ENCODE measurements at regions not wholly inside any gene's neighbourhood (a gene's known extent, or its start where the extent isn't known, plus 50 kb on each side); places are given as distances from the start of the nearest gene placed in this dataset.
"Not testable (repeated sequence)": the region's sequence is repeated elsewhere in the genome, so short reads cannot be mapped to it uniquely, and the experiment has no call there.

DNA sequence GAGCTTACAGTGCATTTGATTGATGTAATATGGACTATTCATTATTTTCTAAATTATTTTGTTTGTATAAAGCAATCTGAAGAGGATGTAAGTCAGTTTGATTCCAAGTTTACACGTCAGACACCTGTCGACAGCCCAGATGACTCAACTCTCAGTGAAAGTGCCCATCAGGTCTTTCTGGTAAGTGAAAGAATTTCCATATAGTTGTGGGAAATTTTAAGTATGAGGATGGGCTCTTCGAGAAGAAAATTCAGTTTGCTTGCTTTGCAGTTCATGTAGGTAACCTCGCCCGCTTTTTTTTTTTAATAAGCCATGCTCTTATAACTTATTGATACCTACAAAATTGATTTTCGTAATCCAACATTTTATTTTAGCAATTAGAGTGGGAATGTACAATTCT, 151.6 kb downstream of the CDRT15L2 start:
- DNase-seq (ENCODE audit: extremely low read depth, low read depth) = not testable (repeated sequence)

DNA sequence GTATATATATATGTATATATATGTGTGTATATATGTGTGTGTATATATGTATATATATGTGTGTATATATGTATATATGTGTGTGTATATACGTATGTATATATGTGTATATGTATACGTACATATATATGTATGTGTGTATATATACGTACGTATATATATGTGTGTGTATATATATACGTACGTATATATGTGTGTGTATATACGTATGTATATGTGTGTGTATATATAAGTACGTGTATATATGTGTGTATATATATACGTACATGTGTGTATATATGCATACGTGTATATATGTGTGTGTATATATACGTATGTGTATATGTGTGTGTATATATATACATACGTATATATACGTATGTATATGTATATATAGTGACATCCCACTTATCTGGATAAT, 154.4 kb downstream of the CDRT15L2 start:
- no peak for DNase-seq (ENCODE audit: extremely low read depth, low read depth)

DNA sequence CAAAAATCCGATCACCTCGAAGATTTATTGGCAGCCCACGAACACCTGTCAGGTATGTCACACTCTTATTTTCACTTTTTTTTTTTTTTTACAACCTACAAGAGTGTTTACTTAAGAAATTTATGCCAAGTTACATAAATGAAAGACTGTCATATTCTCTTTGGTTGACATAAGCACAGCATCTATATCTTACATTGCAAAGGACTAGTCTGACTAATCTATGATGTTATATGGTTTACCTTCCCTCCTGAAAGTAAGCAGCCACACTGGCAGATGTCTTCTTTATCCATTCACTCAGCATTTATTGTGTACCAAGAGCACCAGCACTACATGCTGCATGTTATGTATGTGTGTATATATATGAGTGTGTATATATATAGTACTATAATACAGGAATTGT, 156.3 kb downstream of the CDRT15L2 start:
- no peak for DNase-seq (ENCODE audit: extremely low read depth, low read depth)

DNA sequence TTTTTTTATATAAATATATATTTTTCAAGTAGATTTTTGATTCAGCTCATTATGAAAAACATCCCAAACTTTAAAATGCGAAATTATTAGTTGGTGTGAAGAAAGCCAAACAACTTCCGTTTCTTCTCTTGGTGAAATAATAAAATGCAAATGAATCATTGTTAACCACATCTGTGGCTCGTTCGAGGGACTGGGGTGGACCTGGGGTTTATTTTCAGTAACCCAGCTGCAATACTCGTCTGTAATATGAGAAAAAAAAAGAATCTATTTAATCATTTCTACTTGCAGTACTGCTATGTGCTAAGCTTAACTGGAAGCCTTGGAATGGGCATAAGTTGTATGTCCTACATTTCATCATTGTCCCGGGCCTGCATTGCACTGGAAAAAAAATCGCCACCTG, 158.1 kb downstream of the CDRT15L2 start:
- not testable (repeated sequence) for DNase-seq (ENCODE audit: extremely low read depth, low read depth)

DNA sequence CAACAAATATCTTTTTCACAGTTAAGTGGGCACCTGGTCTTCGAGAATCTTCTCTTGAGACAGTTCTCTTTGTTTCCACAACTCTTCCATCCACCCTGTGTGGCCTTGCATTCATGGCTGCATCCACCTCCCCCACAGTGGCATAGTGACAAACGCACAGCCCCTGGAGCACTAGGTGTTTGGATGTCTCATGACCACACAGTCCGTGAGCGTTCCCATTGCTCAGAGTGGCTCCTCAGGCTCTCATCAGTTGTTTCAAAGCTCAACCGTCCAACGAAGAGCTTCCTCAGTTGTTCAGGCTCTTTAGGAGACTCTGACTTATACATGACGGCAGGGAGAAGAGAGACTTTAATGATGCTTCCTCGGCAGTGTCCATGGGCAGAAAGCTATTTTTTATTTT, 191.6 kb downstream of the CDRT15L2 start:
- no peak for DNase-seq (ENCODE audit: extremely low read depth, low read depth)

DNA sequence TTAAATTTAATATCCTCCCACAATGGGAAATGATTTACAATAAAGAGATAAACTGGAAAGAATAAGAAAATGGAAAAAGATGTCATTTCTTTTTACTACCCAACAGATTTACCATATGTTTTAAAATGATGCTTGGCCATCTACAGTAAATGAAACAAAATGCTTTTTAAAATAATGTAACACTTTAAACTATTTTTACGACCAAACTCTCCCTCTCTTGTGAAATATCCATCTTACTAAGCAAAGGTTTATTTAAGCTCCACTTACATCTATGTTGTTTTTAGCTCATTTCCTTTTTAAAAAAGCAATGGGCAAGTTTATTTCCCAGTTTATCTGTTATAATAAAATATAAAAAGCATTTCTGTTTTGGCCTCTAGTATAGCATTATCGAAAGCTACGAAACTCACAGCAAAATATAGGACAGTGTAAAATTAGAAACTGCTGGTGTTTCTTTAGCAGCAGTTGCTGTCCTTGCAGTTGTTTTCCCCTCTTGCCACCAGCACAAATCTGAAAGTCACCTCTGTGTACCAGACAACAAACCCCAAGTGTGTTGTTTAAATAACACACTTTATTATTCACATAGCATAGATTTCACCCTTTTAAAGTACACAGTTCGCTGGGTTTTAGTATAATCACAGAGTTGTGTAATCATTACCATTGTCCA, 195.1 kb downstream of the CDRT15L2 start:
- no peak for DNase-seq (ENCODE audit: extremely low read depth, low read depth)

DNA sequence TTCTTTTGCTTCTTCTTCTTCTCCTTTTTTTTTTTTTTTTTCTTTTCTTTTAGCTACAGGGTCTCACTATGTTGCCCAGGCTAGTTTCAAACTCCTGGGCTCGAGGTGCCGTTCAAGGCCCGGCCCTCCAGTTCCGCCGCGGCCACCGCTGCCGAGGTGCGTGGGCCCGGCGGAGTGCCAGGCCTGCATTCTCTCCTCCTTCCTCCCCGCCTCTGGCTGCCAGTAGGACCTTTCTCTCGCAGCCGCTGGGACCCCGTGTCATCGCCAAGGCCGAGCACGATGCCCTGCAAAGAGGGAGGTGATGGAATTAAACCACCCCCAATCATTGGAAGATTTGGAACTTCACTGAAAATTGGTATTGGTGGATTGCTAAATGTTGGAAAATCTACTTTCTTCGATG, 195.8 kb downstream of the CDRT15L2 start:
- no peak for DNase-seq (ENCODE audit: extremely low read depth, low read depth)

DNA sequence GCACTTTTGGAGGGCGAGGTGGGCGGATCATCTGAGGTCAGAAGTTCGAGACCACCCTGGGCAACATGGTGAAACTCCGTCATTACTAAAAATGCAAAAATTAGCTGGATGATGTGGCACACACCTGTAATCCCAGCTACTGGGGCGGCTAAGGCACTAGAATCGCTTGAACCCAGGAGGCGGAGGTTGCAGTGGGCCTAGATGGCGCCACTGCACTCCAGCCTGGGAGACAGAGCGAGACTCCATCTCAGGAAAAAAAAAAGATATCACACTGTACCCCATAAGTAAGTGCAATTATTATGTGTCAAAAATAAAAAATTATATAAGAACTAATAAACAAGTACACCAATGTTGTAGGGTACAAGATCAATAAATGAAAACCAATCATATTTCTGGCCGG, 200.0 kb downstream of the CDRT15L2 start:
- DNase-seq (ENCODE audit: extremely low read depth, low read depth) = no peak

DNA sequence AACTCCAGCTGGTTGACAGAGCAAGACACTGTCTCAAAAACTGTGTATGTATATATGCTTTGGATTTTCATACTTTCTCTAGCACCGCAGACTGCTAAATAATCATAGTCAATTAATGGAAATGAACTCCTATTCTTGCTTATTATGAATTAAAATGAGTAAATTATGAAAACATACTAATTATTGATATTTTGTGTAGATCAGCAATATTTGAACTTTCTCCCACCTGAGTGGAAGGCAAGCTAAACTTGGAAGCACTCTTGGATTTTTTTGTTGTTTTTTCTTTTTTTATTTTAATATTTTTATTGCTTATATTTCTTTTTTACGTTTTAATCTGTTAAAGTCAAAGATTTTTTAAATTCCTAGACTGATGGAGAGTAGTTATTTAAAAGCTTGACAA, 201.7 kb downstream of the CDRT15L2 start:
- no peak for DNase-seq (ENCODE audit: extremely low read depth, low read depth)

DNA sequence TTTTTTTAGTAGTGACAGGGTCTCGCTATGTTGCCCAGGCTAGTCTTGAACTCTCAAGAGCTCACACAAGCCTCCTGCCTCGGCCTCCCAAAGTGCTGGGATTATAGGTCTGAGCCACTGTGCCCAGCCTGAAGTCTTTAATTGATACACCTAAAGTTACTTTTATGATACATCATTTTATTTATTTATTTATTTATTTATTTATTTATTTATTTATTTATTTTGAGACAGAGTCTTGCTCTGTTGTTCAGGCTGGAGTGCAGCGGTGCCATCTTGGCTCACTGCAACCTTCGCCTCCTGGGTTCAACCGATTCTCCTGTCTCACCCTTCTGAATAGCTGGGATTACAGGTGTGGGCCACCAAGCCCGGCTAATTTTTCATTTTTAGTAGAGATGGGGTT, 202.3 kb downstream of the CDRT15L2 start:
- not testable (repeated sequence) for DNase-seq (ENCODE audit: extremely low read depth, low read depth)

DNA sequence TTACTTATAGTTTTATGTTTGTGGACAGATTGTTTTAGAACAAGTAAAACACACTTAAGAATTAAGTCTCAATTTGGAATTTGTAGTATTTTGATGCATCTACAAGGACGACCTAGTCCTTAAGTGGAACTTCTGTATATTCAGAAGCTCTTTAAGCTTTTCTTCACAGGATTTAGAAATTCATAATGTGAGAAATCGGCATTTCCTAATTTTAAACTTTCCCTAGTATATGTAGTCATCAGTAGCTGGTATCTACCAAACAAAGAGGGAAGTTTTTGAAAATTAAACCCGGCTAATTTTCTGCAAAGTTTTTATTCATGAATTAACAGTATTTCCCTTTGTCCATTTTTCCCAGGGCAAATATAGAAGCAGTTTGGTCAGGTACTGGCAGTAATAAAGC, 203.6 kb downstream of the CDRT15L2 start:
- no peak for DNase-seq (ENCODE audit: extremely low read depth, low read depth)

DNA sequence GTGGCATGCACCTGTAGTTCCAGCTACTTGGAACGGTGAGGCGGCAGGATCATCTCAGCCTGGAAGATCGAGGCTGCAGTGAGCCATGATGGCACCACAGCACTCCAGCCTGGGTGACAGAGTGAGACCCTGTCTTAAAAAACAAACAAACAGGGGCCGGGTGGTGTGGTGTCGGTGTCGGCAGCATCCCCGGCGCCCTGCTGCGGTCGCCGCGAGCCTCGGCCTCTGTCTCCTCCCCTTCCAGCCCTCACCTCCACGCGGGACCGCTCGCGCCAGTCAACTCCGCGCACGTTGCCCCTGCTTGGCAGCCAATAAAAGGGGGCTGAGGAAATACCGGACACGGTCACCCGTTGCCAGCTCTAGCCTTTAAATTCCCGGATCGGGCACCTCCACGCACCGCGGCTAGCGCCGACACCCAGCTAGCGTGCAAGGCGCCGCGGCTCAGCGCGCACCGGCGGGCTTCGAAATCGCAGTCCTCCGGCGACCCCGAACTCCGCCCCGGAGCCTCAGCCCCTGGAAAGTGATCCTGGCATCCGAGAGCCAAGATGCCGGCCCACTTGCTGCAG, 204.7 kb downstream of the CDRT15L2 start:
- DNase-seq (ENCODE audit: extremely low read depth, low read depth) = no peak

DNA sequence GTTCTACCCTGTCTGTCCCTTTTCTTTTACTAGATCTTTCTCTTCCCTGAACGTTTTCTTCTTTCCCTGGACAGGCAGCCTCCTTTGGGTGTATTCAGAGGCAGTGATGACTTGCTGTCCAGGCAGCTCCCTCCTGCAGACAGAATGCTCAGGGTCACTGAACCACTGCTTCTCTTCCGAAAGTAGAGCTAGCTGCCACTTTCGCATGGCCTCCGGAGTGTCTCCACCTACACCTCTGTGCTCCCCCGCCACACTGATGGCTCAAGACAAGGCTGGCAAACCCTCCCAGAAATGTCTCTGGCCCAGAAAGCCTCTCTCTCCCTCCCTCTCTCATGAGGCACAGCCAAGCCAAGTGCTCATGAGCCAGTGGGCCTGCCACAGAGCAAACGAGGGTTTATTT, 207.8 kb downstream of the CDRT15L2 start:
- DNase-seq (ENCODE audit: extremely low read depth, low read depth) = no peak

DNA sequence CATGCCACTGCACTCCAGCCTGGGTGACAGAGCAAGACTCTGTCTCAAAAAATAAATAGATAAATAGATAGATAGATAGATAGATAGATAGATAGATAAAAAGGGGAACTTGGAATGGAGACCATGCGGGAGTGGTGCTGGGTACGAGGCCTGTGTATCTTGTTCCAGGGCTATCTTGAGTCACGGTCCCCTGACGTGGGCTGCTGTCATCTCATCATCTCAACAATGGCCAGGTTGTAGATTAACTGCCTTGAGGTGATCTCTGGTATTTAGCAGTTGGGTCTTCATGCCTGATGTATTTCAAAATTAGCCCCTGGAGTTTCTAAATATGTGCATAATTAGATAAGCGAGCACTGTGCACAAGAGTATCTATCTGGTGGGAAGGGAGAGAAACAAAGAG, 212.1 kb downstream of the CDRT15L2 start:
- no peak for DNase-seq (ENCODE audit: extremely low read depth, low read depth)

DNA sequence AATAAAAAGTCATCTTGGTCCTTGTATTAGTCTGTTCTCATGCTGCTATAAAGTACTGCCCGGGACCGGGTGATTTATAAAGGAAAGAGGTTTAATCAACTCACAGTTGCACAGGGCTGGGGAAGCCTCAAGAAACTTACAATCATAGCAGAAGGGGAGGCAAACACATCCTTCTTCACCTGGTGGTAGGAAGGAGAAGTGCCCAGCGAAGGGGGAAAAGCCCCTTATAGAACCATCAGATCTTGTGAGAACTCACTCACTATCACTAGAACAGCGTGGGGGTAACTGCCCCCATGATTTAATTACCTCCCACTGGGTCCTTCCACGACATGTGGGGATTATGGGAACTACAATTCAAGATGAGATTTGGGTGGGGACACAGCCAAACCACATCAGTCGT, 215.0 kb downstream of the CDRT15L2 start:
- DNase-seq (ENCODE audit: extremely low read depth, low read depth) = not testable (repeated sequence)

DNA sequence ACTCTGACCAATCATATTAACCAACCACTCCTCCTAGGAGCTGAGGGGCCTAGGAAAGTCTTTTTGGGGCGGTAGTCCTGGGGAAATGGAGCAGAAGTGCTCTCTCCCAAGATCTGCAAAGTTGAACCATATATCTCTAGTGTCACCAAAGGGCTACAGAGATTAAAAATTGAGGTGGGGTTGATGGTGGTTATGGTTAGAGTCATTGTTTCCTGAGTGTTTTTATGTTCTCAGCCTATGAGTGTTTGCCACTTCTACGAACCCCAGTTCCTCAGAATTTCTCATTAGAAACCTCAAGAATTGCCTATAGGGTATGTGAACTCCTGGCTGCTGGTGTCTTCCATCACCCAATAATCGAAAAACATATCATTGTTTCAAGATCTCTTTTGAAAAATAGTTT, 217.8 kb downstream of the CDRT15L2 start:
- DNase-seq (ENCODE audit: extremely low read depth, low read depth) = no peak

DNA sequence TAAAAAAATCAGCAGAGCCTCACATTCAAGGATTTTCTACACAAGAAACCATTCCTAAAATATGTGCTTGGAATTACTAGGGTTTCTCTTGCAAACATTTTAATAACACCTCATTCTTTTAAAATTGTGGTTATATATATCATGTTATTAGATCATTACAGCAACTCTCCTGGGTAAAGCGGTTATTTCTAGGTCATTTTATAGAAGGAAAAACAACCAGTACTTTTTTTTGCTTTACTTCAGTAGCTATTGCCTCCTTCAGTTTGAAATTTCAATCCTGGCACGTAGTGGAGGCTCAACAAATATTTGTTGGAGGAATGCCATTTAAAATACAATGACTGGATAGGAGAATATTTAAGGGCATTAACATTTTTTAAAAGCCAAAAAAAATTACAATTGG, 220.6 kb downstream of the CDRT15L2 start:
- DNase-seq (ENCODE audit: extremely low read depth, low read depth) = no peak

DNA sequence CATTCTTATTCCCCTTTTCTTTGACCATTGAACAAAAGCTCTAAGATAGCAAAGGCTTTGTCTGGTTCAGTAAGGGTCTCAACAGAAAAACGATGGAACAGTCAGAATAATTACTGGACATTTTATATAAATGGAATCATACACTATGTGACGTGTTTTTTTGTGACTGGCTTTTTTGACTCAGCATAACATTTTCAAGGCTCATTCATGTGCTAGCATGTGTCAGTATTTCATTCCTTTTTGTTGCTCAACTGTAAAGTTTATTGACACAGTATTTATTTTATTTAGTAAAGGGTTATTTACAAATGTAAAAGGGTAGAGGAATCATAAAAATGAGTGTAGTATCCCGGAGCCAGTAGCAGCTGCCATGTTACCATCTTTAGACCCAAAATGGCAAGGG, 226.2 kb downstream of the CDRT15L2 start:
- no peak for DNase-seq (ENCODE audit: extremely low read depth, low read depth)

DNA sequence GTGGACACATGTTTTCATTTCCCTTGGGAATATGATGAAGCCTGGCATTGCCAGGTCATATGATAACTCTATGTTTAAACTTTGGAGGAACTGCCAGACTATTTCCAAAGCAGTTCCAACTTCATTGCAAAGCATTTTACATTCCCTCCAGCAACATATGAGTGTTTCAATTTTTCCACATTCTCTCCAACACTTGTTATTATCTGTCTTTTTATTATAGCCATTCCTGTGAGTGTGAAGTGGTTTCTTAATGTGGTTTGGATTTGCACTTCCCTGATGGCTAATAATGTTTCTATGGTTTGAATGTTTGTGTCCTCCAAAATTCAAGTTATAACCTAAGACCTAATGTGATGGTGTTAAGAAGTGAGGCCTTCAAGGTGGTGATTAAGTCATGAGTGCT, 228.0 kb downstream of the CDRT15L2 start:
- DNase-seq (ENCODE audit: extremely low read depth, low read depth) = not testable (repeated sequence)

DNA sequence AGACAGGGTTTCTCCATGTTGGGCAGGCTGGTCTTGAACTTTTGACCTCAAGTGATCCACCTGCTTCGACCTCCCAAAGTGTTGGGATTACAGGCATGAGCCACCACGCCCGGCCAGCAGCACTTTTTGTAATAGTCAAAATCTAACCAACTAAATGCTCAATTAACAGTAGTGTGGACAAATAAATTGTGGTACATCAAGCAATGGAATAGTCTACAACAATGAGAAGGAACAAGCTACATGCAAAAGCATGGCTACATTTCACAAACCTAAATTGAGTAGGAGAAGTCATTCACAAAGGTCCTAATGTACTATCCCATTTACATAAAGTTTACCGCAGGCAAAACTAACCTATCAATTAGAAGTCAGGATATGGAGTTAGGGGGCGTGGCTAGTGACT, 227.4 kb downstream of the USP22 start:
- not testable (repeated sequence) for DNase-seq (ENCODE audit: extremely low read depth, low read depth)

DNA sequence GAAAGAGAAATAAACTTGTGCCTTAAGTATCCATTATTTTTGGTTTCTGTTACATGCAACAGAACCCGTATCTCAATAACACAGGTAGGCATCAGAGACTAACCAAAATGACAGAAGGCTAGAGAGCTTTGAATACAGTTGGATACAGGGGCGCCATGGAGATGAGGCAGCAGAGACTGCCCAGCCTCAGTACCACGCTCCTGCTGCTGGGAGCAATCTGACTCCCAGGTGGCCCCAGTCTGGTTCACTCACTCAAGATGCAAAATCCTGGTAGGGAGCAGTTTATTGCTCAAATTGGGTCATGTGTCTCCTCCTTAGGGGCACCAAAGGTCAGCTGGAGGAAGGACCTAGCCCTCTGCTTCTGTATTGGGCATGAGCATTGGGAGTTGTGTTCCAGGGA, 218.9 kb downstream of the USP22 start:
- DNase-seq (ENCODE audit: extremely low read depth, low read depth) = no peak

DNA sequence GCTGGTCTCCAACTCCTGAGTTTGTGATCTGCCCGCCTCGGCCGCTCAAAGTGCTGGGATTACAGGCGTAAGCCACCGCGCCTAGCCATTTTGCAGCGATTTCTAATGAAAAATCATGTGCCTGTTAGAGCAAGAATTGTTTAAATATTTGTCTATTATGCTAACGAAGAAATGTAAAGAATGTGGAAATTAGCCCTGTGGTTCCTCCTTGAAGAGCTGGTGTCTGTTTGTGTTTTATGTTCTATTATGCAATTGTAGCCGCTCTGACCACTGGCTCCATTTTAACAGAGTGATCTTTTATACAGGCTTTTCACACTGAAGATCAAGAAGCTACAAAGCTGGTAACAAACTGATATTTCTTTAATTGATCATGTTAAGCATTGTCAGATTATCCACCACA, 217.3 kb downstream of the USP22 start:
- no peak for DNase-seq (ENCODE audit: extremely low read depth, low read depth)

DNA sequence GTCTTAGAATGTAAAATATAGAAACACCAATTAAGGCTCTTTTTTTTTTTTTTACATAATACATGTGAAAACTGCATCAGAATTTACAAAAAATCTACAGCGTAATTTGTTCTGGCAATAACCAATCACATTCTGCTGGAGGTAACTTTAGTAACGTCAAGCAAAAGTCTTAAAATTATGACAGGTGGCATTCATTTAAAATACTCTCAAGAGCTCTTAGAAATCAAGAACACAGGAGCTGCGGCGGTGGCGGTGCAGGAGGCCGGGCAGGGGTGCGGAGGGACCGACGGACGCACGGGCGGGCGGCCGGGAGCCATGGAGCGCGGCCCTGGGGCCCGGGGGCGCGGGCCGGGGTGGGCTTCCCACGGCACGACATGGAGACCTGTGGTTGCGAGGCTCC, 202.4 kb downstream of the USP22 start:
- DNase-seq (ENCODE audit: extremely low read depth, low read depth) = not testable (repeated sequence)

All from NCI-H460 (cell line).